BLaER1 treated with 17β-estradiol and CSF1 and Interleukin-3, amounts not matched to agents 10 nM and 100 nM (cell line): ENCODE measurements at regions not wholly inside any gene's neighbourhood (a gene's known extent, or its start where the extent isn't known, plus 50 kb on each side); places are given as distances from the start of the nearest gene placed in this dataset.

Source experiments
- H3K27ac ChIP-seq, 11 experiments: shearing (Covaris generic); formaldehyde crosslinking; 2 replicates each; pipeline ENCODE4 v1.8.1; 2022
- H3K27me3 ChIP-seq, 11 experiments: shearing (Covaris generic); formaldehyde crosslinking; 2 replicates each; pipeline ENCODE4 v1.8.1; 2022
- H3K36me3 ChIP-seq, 11 experiments: shearing (Covaris generic); formaldehyde crosslinking; 2 replicates each; pipeline ENCODE4 v1.8.1; 2022
- H3K4me1 ChIP-seq, 10 experiments: shearing (Covaris generic); formaldehyde crosslinking; 2 replicates each; pipeline ENCODE4 v1.8.1; 2022
- H3K4me2 ChIP-seq, 11 experiments: shearing (Covaris generic); formaldehyde crosslinking; 2 replicates each; pipeline ENCODE4 v1.8.1; 2022
- H3K4me3 ChIP-seq, 10 experiments: shearing (Covaris generic); formaldehyde crosslinking; 2 replicates each; pipeline ENCODE4 v1.8.1; 2022
- H3K9ac ChIP-seq, 11 experiments: shearing (Covaris generic); formaldehyde crosslinking; 2 replicates each; pipeline ENCODE4 v1.8.1; 2022
- H3K9me3 ChIP-seq, 11 experiments: shearing (Covaris generic); formaldehyde crosslinking; replicated peaks in 1 of 11; 2 replicates each; pipeline ENCODE4 v1.8.1; 2022
- H4K20me1 ChIP-seq, 11 experiments: shearing (Covaris generic); formaldehyde crosslinking; 2 replicates each; pipeline ENCODE4 v1.8.1; 2022
- Cebpa-rat ChIP-seq, 11 experiments: shearing (Covaris generic); IDR thresholded peaks; 2 replicates each; pipeline ENCODE4 v1.8.1; 2022

GRCh38 chr13:105961438-105961837 is 574.0 kb downstream of the EFNB2 start:
- H3K27ac ChIP-seq, result no peak overlapping the region
- H3K4me3 ChIP-seq, result no peak overlapping the region
- H4K20me1 ChIP-seq, result no peaks in the 10 kb centered on the region
- no peaks in the 10 kb centered on the region for H3K4me1 ChIP-seq
- H3K27me3 ChIP-seq, result no peaks in the 10 kb centered on the region
- TF ChIP-seq Cebpa-rat (IDR thresholded peaks at IDR 0.05), result no peak
- H3K9ac ChIP-seq, result no peak overlapping the region
- no peaks in the 10 kb centered on the region for H3K36me3 ChIP-seq
- H3K4me2 ChIP-seq, result no peak overlapping the region
- H3K9me3 ChIP-seq, result no peaks in the 10 kb centered on the region

GRCh38 chr13:105960326-105960725 is 575.1 kb downstream of the EFNB2 start:
- Histone ChIP-seq H3K27me3 (no peaks in the 10 kb centered on the region), H4K20me1 (no peaks in the 10 kb centered on the region), H3K4me1 (no peaks in the 10 kb centered on the region), H3K36me3 (no peaks in the 10 kb centered on the region), H3K4me2 (no peak overlapping the region), H3K9ac (no peak overlapping the region), H3K27ac (no peak overlapping the region), H3K9me3 (no peaks in the 10 kb centered on the region), H3K4me3 (no peak overlapping the region)
- no peak for TF ChIP-seq Cebpa-rat (IDR thresholded peaks at IDR 0.05)

GRCh38 chr13:105959876-105960275 is 575.6 kb downstream of the EFNB2 start:
- no peak overlapping the region for H3K4me2 ChIP-seq
- H3K4me1 ChIP-seq, result no peaks in the 10 kb centered on the region
- H3K27me3 ChIP-seq, result no peaks in the 10 kb centered on the region
- H4K20me1 ChIP-seq, result no peaks in the 10 kb centered on the region
- TF ChIP-seq Cebpa-rat (IDR thresholded peaks at IDR 0.05), result no peak
- H3K4me3 ChIP-seq, result no peak overlapping the region
- H3K9me3 ChIP-seq, result no peaks in the 10 kb centered on the region
- H3K27ac ChIP-seq, result no peak overlapping the region
- H3K9ac ChIP-seq, result no peak overlapping the region
- no peaks in the 10 kb centered on the region for H3K36me3 ChIP-seq

- TF ChIP-seq Cebpa-rat (IDR thresholded peaks at IDR 0.05), result no peak
Measured at GRCh38 chr13:105957769-105958438, 577.6 kb downstream of the EFNB2 start.

GRCh38 chr13:105956921-105957320 is 578.5 kb downstream of the EFNB2 start:
- H3K27ac ChIP-seq, result no peak overlapping the region
- H3K4me3 ChIP-seq, result no peak overlapping the region
- no peak for TF ChIP-seq Cebpa-rat (IDR thresholded peaks at IDR 0.05)
- no peaks in the 10 kb centered on the region for H3K36me3 ChIP-seq
- H3K9me3 ChIP-seq, result no peaks in the 10 kb centered on the region
- no peak overlapping the region for H3K4me2 ChIP-seq
- H3K9ac ChIP-seq, result no peak overlapping the region
- H4K20me1 ChIP-seq, result no peaks in the 10 kb centered on the region
- H3K27me3 ChIP-seq, result no peaks in the 10 kb centered on the region
- peaks cover 0 to 9% (median 0%) of the 10 kb centered on the region in 10 experiments; a peak in 4 of 20 replicates for H3K4me1 ChIP-seq

More at GRCh38 chr13:105957769-105958438, 577.6 kb downstream of the EFNB2 start:
- Histone ChIP-seq H3K36me3 (no peaks in the 10 kb centered on the region), H3K9me3 (no peaks in the 10 kb centered on the region), H4K20me1 (no peaks in the 10 kb centered on the region), H3K9ac (no peak overlapping the region), H3K4me3 (no peak overlapping the region), H3K4me2 (no peak overlapping the region), H3K27ac (no peak overlapping the region), H3K27me3 (no peaks in the 10 kb centered on the region), H3K4me1 (0 out of 20 replicates have a peak, but pooled peaks cover 0 to under 1% (median 0%) of the 10 kb centered on the region in 10 experiments)

GRCh38 chr13:105952973-105953290 is 582.5 kb downstream of the EFNB2 start:
- H3K9ac ChIP-seq, result no peak overlapping the region
- peaks cover 0 to 12% (median 0%) of the 10 kb centered on the region in 10 experiments; a peak in 4 of 20 replicates for H3K4me1 ChIP-seq
- no peaks in the 10 kb centered on the region for H3K9me3 ChIP-seq
- H4K20me1 ChIP-seq, result no peaks in the 10 kb centered on the region
- TF ChIP-seq Cebpa-rat (IDR thresholded peaks at IDR 0.05), result no peak
- H3K27ac ChIP-seq, result no peak overlapping the region
- no peak overlapping the region for H3K4me3 ChIP-seq
- H3K27me3 ChIP-seq, result no peaks in the 10 kb centered on the region
- no peak overlapping the region for H3K4me2 ChIP-seq
- no peaks in the 10 kb centered on the region for H3K36me3 ChIP-seq

- H3K4me3 ChIP-seq, result no peak overlapping the region
- H3K27me3 ChIP-seq, result no peaks in the 10 kb centered on the region
- no peak overlapping the region for H3K9ac ChIP-seq
- no peaks in the 10 kb centered on the region for H3K36me3 ChIP-seq
- TF ChIP-seq Cebpa-rat (IDR thresholded peaks at IDR 0.05), result no peak
- H4K20me1 ChIP-seq, result no peaks in the 10 kb centered on the region
- 0 out of 22 replicates have a peak overlapping the region, but pooled peaks of 1 of the 11 experiments have one; percentile 5 for H3K4me2 ChIP-seq
- peaks cover 0 to 16% (median 0%) of the 10 kb centered on the region in 10 experiments; a peak in 4 of 20 replicates for H3K4me1 ChIP-seq
- no peaks in the 10 kb centered on the region for H3K9me3 ChIP-seq
- no peak overlapping the region for H3K27ac ChIP-seq
Measured at GRCh38 chr13:105952233-105952972, 583.1 kb downstream of the EFNB2 start.

- Histone ChIP-seq H3K36me3 (no peaks in the 10 kb centered on the region), H3K4me1 (peaks cover 0 to 16% (median 0%) of the 10 kb centered on the region in 10 experiments; a peak in 4 of 20 replicates), H3K9ac (no peak overlapping the region), H3K9me3 (no peaks in the 10 kb centered on the region), H4K20me1 (no peaks in the 10 kb centered on the region), H3K4me2 (peak overlapping the region in 1 of 11 experiments; percentile 7; a peak in 1 of 22 replicates), H3K27me3 (no peaks in the 10 kb centered on the region), H3K27ac (no peak overlapping the region), H3K4me3 (no peak overlapping the region)
- no peak for TF ChIP-seq Cebpa-rat (IDR thresholded peaks at IDR 0.05)
Measured at GRCh38 chr13:105948143-105948542, 587.3 kb downstream of the EFNB2 start.

GRCh38 chr13:105940882-105941281 is 594.6 kb downstream of the EFNB2 start:
- Histone ChIP-seq H3K27me3 (no peaks in the 10 kb centered on the region), H3K36me3 (no peaks in the 10 kb centered on the region), H3K9ac (no peak overlapping the region), H3K4me2 (no peak overlapping the region), H3K9me3 (no peaks in the 10 kb centered on the region), H3K27ac (no peak overlapping the region), H3K4me1 (peaks cover 5 to 14% (median 11%) of the 10 kb centered on the region in 10 experiments; a peak in 15 of 20 replicates), H4K20me1 (no peaks in the 10 kb centered on the region; a peak in 1 of 22 replicates), H3K4me3 (no peak overlapping the region)
- TF ChIP-seq Cebpa-rat (IDR thresholded peaks at IDR 0.05), result no peak
